NCI-H128 (cell line): ENCODE measurements at regions not wholly inside any gene's neighbourhood (a gene's known extent, or its start where the extent isn't known, plus 50 kb on each side); places are given as distances from the start of the nearest gene placed in this dataset.
"Not testable (repeated sequence)": the region's sequence is repeated elsewhere in the genome, so short reads cannot be mapped to it uniquely, and the experiment has no call there.

ENCODE experiments used
- DNase-seq: peaks from one replicate; lab custom pipeline; 2025; ENCODE audit not compliant: unreplicated experiment; lab: John Stamatoyannopoulos, UW

DNA sequence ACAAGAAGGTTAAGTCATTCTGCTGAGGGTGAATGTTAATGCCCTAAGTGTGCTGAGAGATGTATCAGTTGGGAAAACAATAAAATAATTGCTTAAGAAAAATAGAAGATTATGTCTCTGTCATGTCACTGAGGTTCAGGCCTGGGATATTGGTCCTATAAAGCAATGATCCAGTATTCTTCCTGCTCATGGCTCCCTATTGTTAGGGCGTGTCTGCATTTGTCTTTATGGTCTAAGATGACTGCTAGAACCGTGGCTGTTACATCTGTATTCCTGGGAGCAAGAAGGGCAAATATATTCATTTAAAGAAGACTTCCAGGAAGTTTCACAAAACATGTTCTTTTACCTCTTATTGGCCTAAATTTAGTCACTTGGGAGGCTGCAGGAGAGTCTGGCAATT, 125.0 kb downstream of the KCNE4 start:
- DNase-seq = no peak

DNA sequence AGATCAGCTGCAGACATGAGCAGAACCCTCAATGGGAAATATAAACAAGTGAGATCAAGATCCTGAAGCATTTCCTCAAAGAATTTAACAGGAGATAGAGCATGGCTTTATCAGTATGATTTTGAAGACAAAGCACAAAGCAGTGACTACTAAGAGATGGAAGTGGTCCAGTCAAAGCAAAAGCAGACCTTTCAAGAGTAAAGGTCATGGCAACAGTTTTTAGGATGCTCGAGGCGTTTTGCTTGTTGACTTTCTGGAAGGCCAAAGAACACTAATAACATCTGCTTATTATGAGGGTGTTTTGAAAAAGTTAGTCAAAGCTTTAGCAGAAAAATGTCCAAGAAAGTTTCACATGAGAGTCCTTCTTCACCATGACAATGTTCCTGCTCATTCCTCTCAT, 128.5 kb downstream of the KCNE4 start:
- no peak for DNase-seq

- no peak for DNase-seq
Measured at GRCh38 chr2:223181561-223181960, 129.6 kb downstream of the KCNE4 start.

- DNase-seq = no peak
Measured at GRCh38 chr2:223182356-223182755, 130.4 kb downstream of the KCNE4 start.

DNA sequence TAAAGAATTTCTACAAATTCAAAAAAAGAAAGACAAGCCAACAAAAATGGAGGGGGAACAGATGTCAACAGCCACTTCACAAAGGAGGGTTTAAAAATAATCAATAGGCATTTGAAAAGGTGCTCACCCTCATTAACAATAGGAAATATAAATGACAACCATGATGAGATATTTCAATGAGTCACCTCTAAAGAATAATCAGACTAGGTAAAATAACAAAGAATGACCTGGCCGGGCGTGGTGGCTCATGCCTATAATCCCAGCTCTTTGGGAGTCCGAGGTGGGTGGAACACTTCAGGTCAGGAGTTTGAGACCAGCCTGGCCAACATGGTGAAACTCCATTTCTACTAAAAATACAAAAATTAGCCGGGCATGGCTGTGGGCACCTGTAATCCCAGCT, 133.6 kb downstream of the KCNE4 start:
- no peak for DNase-seq

- no peak for DNase-seq
Measured at GRCh38 chr2:223187256-223187655, 135.3 kb downstream of the KCNE4 start.

GRCh38 chr2:223190561-223191206, 138.7 kb downstream of the KCNE4 start:
- not testable (repeated sequence) for DNase-seq

GRCh38 chr2:223196331-223196730, 144.3 kb downstream of the KCNE4 start:
- DNase-seq = no peak

DNA sequence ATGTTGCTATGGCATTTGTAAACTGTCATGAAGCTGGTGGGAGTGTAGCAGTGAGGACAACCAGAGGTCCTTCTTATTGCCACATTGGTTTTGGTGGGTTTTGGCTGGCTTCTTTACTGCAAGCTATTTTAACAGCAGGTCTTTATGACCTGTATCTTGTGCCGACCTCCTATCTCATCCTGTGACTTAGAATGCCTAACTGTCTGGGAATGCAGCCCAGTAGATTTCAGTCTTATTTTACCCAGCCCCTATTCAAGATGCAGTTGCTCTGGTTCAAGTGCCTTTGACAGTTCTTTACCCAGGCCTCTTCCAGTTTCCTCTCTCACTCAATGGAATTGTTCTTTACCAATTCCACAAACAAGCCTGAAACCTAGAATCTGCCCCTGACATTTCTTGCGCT, 145.1 kb downstream of the KCNE4 start:
- DNase-seq = no peak

- no peak for DNase-seq
Measured at GRCh38 chr2:223199531-223200515, 147.8 kb downstream of the KCNE4 start.

GRCh38 chr2:223203971-223204929, 152.3 kb downstream of the KCNE4 start:
- no peak for DNase-seq

DNA sequence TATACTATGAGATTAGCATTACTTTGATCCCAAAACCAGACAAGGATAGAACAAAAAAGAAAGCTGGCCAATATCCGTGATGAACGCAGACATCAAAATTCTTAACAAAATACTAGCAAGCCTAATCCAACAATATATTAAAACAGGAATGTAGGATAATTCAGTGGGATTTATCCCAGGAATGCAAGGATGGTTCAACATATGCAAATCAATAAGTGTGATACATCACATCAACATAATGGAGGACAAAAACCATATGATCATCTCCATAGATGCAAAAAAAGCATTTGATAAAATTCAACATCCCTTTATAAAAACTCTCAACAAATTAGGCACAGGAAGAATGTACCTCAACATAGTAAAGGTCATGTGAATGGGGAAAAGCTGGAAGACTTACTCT, 158.5 kb downstream of the KCNE4 start:
- DNase-seq = no peak

DNA sequence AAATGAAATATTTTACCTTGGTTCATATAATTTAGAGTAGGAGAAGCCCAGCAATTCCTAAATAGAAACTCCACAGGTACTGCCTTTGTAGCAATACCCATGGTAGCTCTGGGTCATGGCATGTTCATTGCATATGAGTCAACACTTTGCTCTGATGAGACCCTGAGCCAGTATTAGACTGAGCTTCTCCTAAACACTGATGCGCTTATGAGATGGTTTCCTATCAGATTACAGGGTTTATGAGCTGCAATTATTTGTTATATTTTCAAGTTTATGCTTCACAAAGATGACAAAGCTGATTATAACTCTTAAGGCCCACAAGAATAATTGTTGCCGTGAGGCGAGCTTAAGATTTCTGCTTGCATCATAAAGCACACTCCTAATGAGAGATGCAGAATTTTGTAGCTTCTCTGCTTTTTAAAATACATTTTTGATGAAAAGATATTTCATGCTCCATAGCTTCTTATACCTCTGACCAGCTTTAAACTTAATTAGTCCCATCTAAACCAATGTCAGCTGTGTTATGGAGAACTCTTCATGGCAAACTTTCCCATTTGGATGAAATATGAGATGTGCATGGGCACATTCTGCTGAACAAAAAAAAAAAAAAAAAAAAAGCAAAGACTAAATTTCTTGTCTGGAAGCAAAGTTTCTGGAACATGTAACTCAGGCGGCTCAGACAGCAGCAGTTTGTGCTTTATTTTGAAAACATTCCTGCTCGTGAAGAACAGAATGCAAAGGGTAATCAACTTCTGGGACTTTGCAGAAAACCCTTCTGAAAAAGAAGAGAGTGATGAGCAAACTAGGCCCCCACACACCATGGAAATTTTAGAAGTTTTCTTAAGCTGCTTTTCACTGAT, 162.6 kb downstream of the KCNE4 start:
- DNase-seq = no peak

- no peak for DNase-seq
Measured at GRCh38 chr2:223215254-223215516, 163.2 kb downstream of the KCNE4 start.

GRCh38 chr2:223217373-223217772, 165.4 kb downstream of the KCNE4 start:
- DNase-seq = no peak

GRCh38 chr2:223218587-223219178, 166.7 kb downstream of the KCNE4 start:
- DNase-seq = no peak

DNA sequence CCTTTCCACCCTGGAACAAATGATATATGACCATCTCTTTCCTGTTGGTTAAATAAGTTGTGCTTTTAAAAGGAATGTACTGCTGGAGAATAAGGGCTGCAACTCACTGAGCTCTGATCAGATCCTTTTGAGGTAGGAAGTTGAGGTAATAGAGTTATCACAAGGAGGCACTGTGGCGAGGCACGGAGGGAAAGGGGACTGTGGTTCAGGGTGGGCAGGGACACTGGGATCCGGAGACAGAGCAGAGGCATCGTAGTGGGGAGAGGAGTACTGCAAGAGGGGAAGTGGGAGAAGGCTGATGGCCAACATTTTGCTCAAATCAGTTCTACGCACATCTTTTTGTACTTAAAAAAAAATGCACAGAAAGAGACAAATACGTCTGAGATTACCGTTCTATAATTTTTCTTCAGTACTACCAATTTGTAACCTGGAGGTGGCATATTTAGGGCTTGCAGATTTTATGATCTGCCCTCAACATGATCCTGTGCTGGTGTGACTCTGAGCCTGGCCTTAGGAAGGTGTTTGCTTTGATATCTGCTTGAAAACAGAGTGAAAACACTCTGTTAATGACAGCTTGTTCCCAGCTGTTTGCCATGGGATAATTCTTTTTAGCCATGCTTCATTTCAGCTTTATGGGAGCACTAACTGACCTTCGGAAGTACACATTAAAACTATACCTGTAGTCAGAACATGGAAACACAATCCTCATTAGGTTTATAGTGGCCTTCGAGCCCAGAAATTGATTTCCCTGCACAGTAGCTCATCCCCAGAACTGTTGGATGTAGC, 168.1 kb downstream of the KCNE4 start:
- no peak for DNase-seq

- no peak for DNase-seq
Measured at GRCh38 chr2:223220658-223220925, 168.6 kb downstream of the KCNE4 start.

GRCh38 chr2:223221139-223221835, 169.3 kb downstream of the KCNE4 start:
- DNase-seq = no peak
